ENCODE measurements at regions not wholly inside any gene's neighbourhood (a gene's known extent, or its start where the extent isn't known, plus 50 kb on each side); places are given as distances from the start of the nearest gene placed in this dataset.
"Not testable (repeated sequence)": the region's sequence is repeated elsewhere in the genome, so short reads cannot be mapped to it uniquely, and the experiment has no call there.

GRCh38 chr14:106475214-106475613 lies 948.8 kb downstream of the TMEM121 start:
- H3K27me3 ChIP-seq (ENCODE audit: insufficient read depth, low read length); H2AFZ ChIP-seq (ENCODE audit: low read depth, low read length); H3K36me3 ChIP-seq (ENCODE audit: insufficient read depth, low read length); H3K4me3 ChIP-seq (ENCODE audit: low read length); H3K9me3 ChIP-seq (ENCODE audit: low read length); H3K4me1 ChIP-seq (ENCODE audit: insufficient read depth, low read length): not testable (repeated sequence)

DNA sequence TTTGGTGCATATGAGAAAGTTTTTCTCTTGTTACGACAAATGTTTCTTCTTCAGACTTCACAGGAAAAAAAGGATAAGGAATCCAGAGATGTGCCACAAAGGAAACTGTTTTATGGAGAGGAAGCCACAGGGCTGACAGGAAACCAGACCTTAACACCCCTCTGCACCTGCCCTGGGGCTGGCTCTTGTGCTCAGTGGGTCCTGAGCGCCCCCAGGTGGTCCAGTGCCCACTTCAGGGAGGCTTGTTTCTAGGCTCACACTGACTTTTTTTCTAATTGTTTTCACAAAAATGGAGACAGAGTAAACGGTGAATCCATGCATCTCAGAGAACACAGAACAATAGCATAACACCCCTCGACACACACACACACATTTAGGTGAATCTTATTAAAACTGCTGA lies 951.2 kb downstream of the TMEM121 start:
- not testable (repeated sequence) for H2AFZ ChIP-seq (ENCODE audit: low read depth, low read length); H3K27me3 ChIP-seq (ENCODE audit: insufficient read depth, low read length); H3K9me3 ChIP-seq (ENCODE audit: low read length); H3K4me1 ChIP-seq (ENCODE audit: insufficient read depth, low read length); H3K4me3 ChIP-seq (ENCODE audit: low read length); H3K36me3 ChIP-seq (ENCODE audit: insufficient read depth, low read length)

DNA sequence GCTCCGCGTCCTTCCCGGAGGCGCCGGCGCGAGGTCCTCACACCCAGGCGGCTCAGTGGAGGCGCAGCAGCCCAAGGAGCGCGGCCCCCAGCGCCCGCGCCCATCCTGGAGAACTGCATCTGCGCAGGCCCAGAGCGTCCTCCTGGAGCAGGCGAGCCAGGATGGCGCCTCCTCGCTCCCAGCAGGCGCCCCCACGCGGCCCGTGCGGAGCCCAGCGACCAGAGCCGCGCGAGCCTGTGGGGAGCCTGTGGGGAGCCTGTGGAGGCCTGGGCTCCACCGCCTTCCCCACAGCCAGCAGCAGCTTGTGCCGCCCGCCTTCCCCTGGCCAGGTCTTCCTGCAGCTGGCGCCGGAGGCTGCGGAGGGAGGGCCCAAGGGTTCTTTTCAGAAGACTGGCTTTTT lies 953.9 kb downstream of the TMEM121 start:
- H3K4me1 ChIP-seq (ENCODE audit: insufficient read depth, low read length); H3K9me3 ChIP-seq (ENCODE audit: low read length); H3K4me3 ChIP-seq (ENCODE audit: low read length); H3K27me3 ChIP-seq (ENCODE audit: insufficient read depth, low read length); H3K36me3 ChIP-seq (ENCODE audit: insufficient read depth, low read length); H2AFZ ChIP-seq (ENCODE audit: low read depth, low read length): not testable (repeated sequence)

DNA sequence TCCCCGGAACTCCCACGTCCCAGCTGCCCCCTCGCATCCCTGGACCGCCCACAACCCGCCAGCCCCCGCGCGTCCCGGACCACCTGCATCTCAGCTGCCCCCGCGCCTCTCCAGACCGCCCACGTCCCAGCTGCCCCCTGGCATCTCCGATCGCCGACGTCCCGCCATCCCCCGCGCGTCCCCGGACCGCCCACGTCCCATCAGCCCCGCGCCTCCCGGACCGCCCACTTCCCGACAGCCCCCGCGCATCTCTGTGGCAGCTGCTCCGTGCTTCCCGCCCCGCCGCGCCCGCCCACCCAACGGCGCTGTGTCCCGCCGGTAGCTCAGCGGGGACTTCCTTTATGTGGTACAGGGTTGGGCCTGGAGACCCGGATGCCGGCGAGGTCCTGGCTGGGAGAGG lies 955.8 kb downstream of the TMEM121 start:
- H3K4me3 ChIP-seq (ENCODE audit: low read length); H3K9me3 ChIP-seq (ENCODE audit: low read length); H2AFZ ChIP-seq (ENCODE audit: low read depth, low read length); H3K36me3 ChIP-seq (ENCODE audit: insufficient read depth, low read length); H3K27me3 ChIP-seq (ENCODE audit: insufficient read depth, low read length); H3K4me1 ChIP-seq (ENCODE audit: insufficient read depth, low read length): not testable (repeated sequence)

GRCh38 chr14:106487600-106487999 lies 961.2 kb downstream of the TMEM121 start:
- H3K4me3 ChIP-seq (ENCODE audit: low read length), result no peak overlapping the region
- no peaks in the 10 kb centered on the region for H3K9me3 ChIP-seq (ENCODE audit: low read length)
- no peaks in the 10 kb centered on the region for H3K4me1 ChIP-seq (ENCODE audit: insufficient read depth, low read length)
- H3K27me3 ChIP-seq (ENCODE audit: insufficient read depth, low read length), result no peaks in the 10 kb centered on the region
- H2AFZ ChIP-seq (ENCODE audit: low read depth, low read length), result no peak overlapping the region
- H3K36me3 ChIP-seq (ENCODE audit: insufficient read depth, low read length), result no peaks in the 10 kb centered on the region

- Histone ChIP-seq H2AFZ (ENCODE audit: low read depth, low read length) (no peak overlapping the region), H3K9me3 (ENCODE audit: low read length) (no peaks in the 10 kb centered on the region), H3K4me1 (ENCODE audit: insufficient read depth, low read length) (no peaks in the 10 kb centered on the region), H3K4me3 (ENCODE audit: low read length) (no peak overlapping the region), H3K27me3 (ENCODE audit: insufficient read depth, low read length) (no peaks in the 10 kb centered on the region), H3K36me3 (ENCODE audit: insufficient read depth, low read length) (no peaks in the 10 kb centered on the region)
Measured at GRCh38 chr14:106488291-106488690, 961.9 kb downstream of the TMEM121 start.

GRCh38 chr14:106489112-106489881 lies 962.9 kb downstream of the TMEM121 start:
- H3K9me3 ChIP-seq (ENCODE audit: low read length), result no peaks in the 10 kb centered on the region
- H3K4me1 ChIP-seq (ENCODE audit: insufficient read depth, low read length), result no peaks in the 10 kb centered on the region
- no peak overlapping the region for H2AFZ ChIP-seq (ENCODE audit: low read depth, low read length)
- no peaks in the 10 kb centered on the region for H3K36me3 ChIP-seq (ENCODE audit: insufficient read depth, low read length)
- H3K4me3 ChIP-seq (ENCODE audit: low read length), result no peak overlapping the region
- no peaks in the 10 kb centered on the region for H3K27me3 ChIP-seq (ENCODE audit: insufficient read depth, low read length)

DNA sequence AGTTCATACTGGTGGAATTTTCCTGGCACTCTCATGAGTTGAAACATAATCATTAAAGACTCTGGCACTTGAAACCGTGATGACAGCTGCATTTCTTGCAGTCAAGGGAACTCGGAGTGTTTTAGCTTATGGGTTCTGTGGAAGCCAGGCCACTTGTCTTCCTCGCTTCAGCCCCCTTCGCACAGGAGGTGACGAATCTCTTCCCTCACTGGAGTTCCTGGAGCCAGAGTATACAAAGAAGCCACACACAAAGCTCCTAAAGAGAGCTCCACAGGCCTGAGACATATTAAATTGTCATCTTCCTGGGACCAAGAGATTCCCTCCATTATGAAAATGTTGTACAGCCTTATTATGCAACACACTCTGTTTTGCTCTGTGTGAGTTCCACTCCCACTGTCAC lies 964.1 kb downstream of the TMEM121 start:
- Histone ChIP-seq H2AFZ (ENCODE audit: low read depth, low read length) (no peak overlapping the region), H3K4me3 (ENCODE audit: low read length) (no peak overlapping the region), H3K4me1 (ENCODE audit: insufficient read depth, low read length) (no peaks in the 10 kb centered on the region), H3K27me3 (ENCODE audit: insufficient read depth, low read length) (no peaks in the 10 kb centered on the region), H3K9me3 (ENCODE audit: low read length) (no peaks in the 10 kb centered on the region), H3K36me3 (ENCODE audit: insufficient read depth, low read length) (no peaks in the 10 kb centered on the region)

DNA sequence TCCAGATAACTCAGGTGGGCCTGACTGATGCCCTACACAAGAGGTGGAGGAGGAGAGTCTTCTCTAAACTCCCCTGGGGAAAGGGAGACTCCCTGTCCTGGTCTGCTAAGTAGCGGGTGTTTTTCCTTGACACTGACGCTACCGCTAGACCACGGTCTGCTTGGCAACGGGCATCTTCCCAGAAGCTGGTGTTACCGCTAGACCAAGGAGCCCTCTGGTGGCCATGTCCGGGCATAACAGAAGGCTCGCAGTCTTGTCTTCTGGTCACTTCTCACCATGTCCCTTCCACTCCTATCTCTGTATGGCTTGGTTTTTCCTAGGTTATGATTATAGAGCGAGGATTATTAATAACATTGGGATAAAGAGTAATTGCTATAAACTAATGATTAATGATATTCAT lies 965.5 kb downstream of the TMEM121 start:
- Histone ChIP-seq H3K4me3 (ENCODE audit: low read length) (no peak overlapping the region), H3K36me3 (ENCODE audit: insufficient read depth, low read length) (no peaks in the 10 kb centered on the region), H2AFZ (ENCODE audit: low read depth, low read length) (no peak overlapping the region), H3K27me3 (ENCODE audit: insufficient read depth, low read length) (no peaks in the 10 kb centered on the region), H3K9me3 (ENCODE audit: low read length) (no peaks in the 10 kb centered on the region), H3K4me1 (ENCODE audit: insufficient read depth, low read length) (no peaks in the 10 kb centered on the region)

DNA sequence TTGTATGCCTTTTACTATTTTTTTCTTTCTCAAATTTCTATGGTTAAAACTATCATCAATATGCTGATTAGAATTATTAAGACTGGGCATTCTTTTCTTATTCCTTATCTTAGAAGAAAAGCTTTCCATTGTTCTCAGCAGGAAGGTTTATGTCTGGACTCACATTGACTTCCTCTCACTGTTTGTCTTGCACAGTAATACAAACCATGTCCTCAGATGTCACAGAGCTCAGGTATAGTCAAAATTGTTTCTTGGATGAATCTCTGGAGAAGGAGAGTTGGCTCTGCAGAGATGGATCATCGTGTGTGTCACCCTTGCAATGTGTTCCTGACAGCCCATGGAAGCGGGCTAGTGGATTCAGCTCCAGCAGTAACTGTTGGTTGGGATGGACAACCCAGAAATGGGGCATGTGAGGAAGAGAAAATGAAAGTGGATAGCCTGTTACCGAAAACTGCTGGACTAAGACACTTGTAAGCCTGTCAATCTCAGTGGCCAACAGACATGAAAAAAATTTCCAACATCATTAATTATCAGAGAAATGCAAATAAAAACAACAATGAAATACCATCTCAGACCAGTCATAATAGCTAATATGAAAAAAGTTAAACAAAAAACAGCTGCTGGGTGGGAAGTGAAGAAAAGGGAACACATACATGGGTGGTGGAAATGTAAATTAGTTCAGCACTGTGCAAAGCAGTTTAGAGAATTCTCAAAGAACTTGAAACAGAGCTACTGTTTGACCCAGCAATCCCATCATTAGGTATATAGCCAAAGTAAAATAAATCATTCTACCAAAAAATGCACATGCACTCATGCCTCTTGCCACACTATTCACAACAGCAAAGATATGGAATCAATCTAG lies 967.8 kb downstream of the TMEM121 start:
- H3K36me3 ChIP-seq (ENCODE audit: insufficient read depth, low read length), result no peaks in the 10 kb centered on the region
- no peak overlapping the region for H2AFZ ChIP-seq (ENCODE audit: low read depth, low read length)
- no peaks in the 10 kb centered on the region for H3K27me3 ChIP-seq (ENCODE audit: insufficient read depth, low read length)
- H3K4me3 ChIP-seq (ENCODE audit: low read length), result no peak overlapping the region
- H3K4me1 ChIP-seq (ENCODE audit: insufficient read depth, low read length), result no peaks in the 10 kb centered on the region
- H3K9me3 ChIP-seq (ENCODE audit: low read length), result no peaks in the 10 kb centered on the region

DNA sequence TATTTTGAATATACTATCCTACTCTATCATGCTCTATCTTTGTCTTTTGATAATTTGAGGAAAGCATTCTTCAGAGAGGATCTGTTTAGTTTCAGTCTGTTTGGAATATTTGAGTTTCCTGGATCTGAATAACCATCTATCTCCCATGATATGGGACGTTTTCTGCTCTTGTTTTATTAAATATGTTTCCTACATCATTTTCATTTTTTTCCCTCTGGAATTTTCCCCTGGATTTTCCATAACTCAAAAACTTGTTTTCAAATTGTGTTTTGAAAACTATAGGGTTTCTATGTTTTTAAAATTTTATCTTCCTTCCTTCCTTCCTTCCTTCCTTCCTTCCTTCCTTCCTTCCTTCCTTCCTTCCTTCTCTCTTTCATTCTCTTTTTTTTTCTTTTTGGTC lies 974.2 kb downstream of the TMEM121 start:
- Histone ChIP-seq H2AFZ (ENCODE audit: low read depth, low read length) (no peak overlapping the region), H3K4me3 (ENCODE audit: low read length) (no peak overlapping the region), H3K4me1 (ENCODE audit: insufficient read depth, low read length) (no peaks in the 10 kb centered on the region), H3K9me3 (ENCODE audit: low read length) (no peaks in the 10 kb centered on the region), H3K36me3 (ENCODE audit: insufficient read depth, low read length) (no peaks in the 10 kb centered on the region), H3K27me3 (ENCODE audit: insufficient read depth, low read length) (no peaks in the 10 kb centered on the region)

GRCh38 chr14:106501898-106502297 lies 975.5 kb downstream of the TMEM121 start:
- H2AFZ ChIP-seq (ENCODE audit: low read depth, low read length), result no peak overlapping the region
- no peaks in the 10 kb centered on the region for H3K36me3 ChIP-seq (ENCODE audit: insufficient read depth, low read length)
- no peaks in the 10 kb centered on the region for H3K9me3 ChIP-seq (ENCODE audit: low read length)
- no peaks in the 10 kb centered on the region for H3K27me3 ChIP-seq (ENCODE audit: insufficient read depth, low read length)
- no peaks in the 10 kb centered on the region for H3K4me1 ChIP-seq (ENCODE audit: insufficient read depth, low read length)
- no peak overlapping the region for H3K4me3 ChIP-seq (ENCODE audit: low read length)

GRCh38 chr14:106505366-106505765 lies 979.0 kb downstream of the TMEM121 start:
- no peaks in the 10 kb centered on the region for H3K36me3 ChIP-seq (ENCODE audit: insufficient read depth, low read length)
- H3K4me3 ChIP-seq (ENCODE audit: low read length), result no peak overlapping the region
- no peaks in the 10 kb centered on the region for H3K4me1 ChIP-seq (ENCODE audit: insufficient read depth, low read length)
- no peaks in the 10 kb centered on the region for H3K9me3 ChIP-seq (ENCODE audit: low read length)
- H2AFZ ChIP-seq (ENCODE audit: low read depth, low read length), result no peak overlapping the region
- no peaks in the 10 kb centered on the region for H3K27me3 ChIP-seq (ENCODE audit: insufficient read depth, low read length)

All from neuron (in vitro differentiated cells).